Activated T-cell treated with anti-CD3 and anti-CD28 coated beads, Interleukin-2, amount 50 U/mL, for 24 hours (primary cell): ENCODE measurements at regions not wholly inside any gene's neighbourhood (a gene's known extent, or its start where the extent isn't known, plus 50 kb on each side); places are given as distances from the start of the nearest gene placed in this dataset.
A peak's percentile ranks its signal among the peaks of the same experiment; 100 is the strongest.

Experiments
- DNase-seq: peaks from one replicate; pipeline ENCODE4 v3.0.0-alpha.2; 2020
- H3K27ac Mint-ChIP-seq: 2 replicates; pipeline ENCODE4 v1.8.0; 2020; ENCODE audit warnings: mild to moderate bottlenecking, mixed read lengths
- H3K27me3 Mint-ChIP-seq: 2 replicates; pipeline ENCODE4 v1.8.0; 2020; ENCODE audit warnings: mixed read lengths
- H3K36me3 Mint-ChIP-seq: 2 replicates; pipeline ENCODE4 v1.8.0; 2020; ENCODE audit warnings: low read depth, mixed read lengths
- H3K4me1 Mint-ChIP-seq: 2 replicates; pipeline ENCODE4 v1.8.0; 2020; ENCODE audit warnings: low read depth, mixed read lengths
- H3K4me3 Mint-ChIP-seq: 2 replicates; pipeline ENCODE4 v1.8.0; 2020; ENCODE audit warnings: mild to moderate bottlenecking, moderate library complexity, mixed read lengths
- H3K9me3 Mint-ChIP-seq: 2 replicates; pipeline ENCODE4 v1.8.0; 2020; ENCODE audit warnings: mixed read lengths

- H3K4me1 Mint-ChIP-seq = no peaks in the 10 kb centered on the region
- H3K27me3 Mint-ChIP-seq = peaks cover 78% of the 10 kb centered on the region
- H3K36me3 Mint-ChIP-seq = no peaks in the 10 kb centered on the region
- H3K9me3 Mint-ChIP-seq = no peaks in the 10 kb centered on the region
- no peak overlapping the region for H3K27ac Mint-ChIP-seq
- H3K4me3 Mint-ChIP-seq = no peak overlapping the region
- DNase-seq = no peak
Observed at GRCh38 chr7:155360495-155361345, 63.0 kb downstream of the INSIG1 start.

GRCh38 chr7:155361346-155361680, 63.6 kb downstream of the INSIG1 start:
- Mint-ChIP-seq H3K4me1 (no peaks in the 10 kb centered on the region), H3K27me3 (peaks cover 75% of the 10 kb centered on the region), H3K4me3 (no peak overlapping the region), H3K36me3 (no peaks in the 10 kb centered on the region), H3K27ac (no peak overlapping the region), H3K9me3 (no peaks in the 10 kb centered on the region)
- DNase-seq = no peak

- Mint-ChIP-seq H3K4me3 (no peak overlapping the region), H3K27ac (no peak overlapping the region), H3K9me3 (no peaks in the 10 kb centered on the region), H3K4me1 (no peaks in the 10 kb centered on the region), H3K27me3 (peaks cover 72% of the 10 kb centered on the region), H3K36me3 (no peaks in the 10 kb centered on the region)
- no peak for DNase-seq
Observed at GRCh38 chr7:155361947-155362346, 64.3 kb downstream of the INSIG1 start.

- Mint-ChIP-seq H3K9me3 (no peaks in the 10 kb centered on the region), H3K27me3 (peaks cover 66% of the 10 kb centered on the region), H3K27ac (no peak overlapping the region), H3K4me3 (no peak overlapping the region), H3K4me1 (no peaks in the 10 kb centered on the region), H3K36me3 (no peaks in the 10 kb centered on the region)
- no peak for DNase-seq
Observed at GRCh38 chr7:155362380-155363145, 64.9 kb downstream of the INSIG1 start.

GRCh38 chr7:155363146-155363539, 65.5 kb downstream of the INSIG1 start:
- Mint-ChIP-seq H3K36me3 (no peaks in the 10 kb centered on the region), H3K9me3 (no peaks in the 10 kb centered on the region), H3K4me3 (no peak overlapping the region), H3K4me1 (no peaks in the 10 kb centered on the region), H3K27ac (no peak overlapping the region), H3K27me3 (peaks cover 61% of the 10 kb centered on the region)
- no peak for DNase-seq

GRCh38 chr7:155363852-155364600, 66.3 kb downstream of the INSIG1 start:
- peaks cover 66% of the 10 kb centered on the region for H3K27me3 Mint-ChIP-seq
- no peaks in the 10 kb centered on the region for H3K4me1 Mint-ChIP-seq
- no peak overlapping the region for H3K27ac Mint-ChIP-seq
- no peak for DNase-seq
- no peaks in the 10 kb centered on the region for H3K36me3 Mint-ChIP-seq
- H3K4me3 Mint-ChIP-seq = no peak overlapping the region
- peaks cover 2% of the 10 kb centered on the region for H3K9me3 Mint-ChIP-seq

GRCh38 chr7:155365146-155365874, 67.6 kb downstream of the INSIG1 start:
- Mint-ChIP-seq H3K36me3 (no peaks in the 10 kb centered on the region), H3K9me3 (peaks cover 2% of the 10 kb centered on the region), H3K27ac (no peak overlapping the region), H3K27me3 (peaks cover 64% of the 10 kb centered on the region), H3K4me1 (no peaks in the 10 kb centered on the region), H3K4me3 (no peak overlapping the region)
- no peak for DNase-seq

- Mint-ChIP-seq H3K27ac (no peak overlapping the region), H3K4me1 (peaks cover 12% of the 10 kb centered on the region), H3K4me3 (no peak overlapping the region), H3K36me3 (no peaks in the 10 kb centered on the region), H3K27me3 (peaks cover 65% of the 10 kb centered on the region), H3K9me3 (peaks cover 2% of the 10 kb centered on the region)
- no peak for DNase-seq
Observed at GRCh38 chr7:155368894-155369600, 71.4 kb downstream of the INSIG1 start.

GRCh38 chr7:155369766-155370165, 72.1 kb downstream of the INSIG1 start:
- H3K36me3 Mint-ChIP-seq = no peaks in the 10 kb centered on the region
- peaks cover 17% of the 10 kb centered on the region for H3K4me1 Mint-ChIP-seq
- H3K9me3 Mint-ChIP-seq = peaks cover 2% of the 10 kb centered on the region
- H3K4me3 Mint-ChIP-seq = no peak overlapping the region
- no peak for DNase-seq
- H3K27me3 Mint-ChIP-seq = peaks cover 65% of the 10 kb centered on the region
- no peak overlapping the region for H3K27ac Mint-ChIP-seq

- no peak overlapping the region for H3K27ac Mint-ChIP-seq
- no peak for DNase-seq
- no peaks in the 10 kb centered on the region for H3K36me3 Mint-ChIP-seq
- no peak overlapping the region for H3K4me3 Mint-ChIP-seq
- peaks cover 74% of the 10 kb centered on the region for H3K27me3 Mint-ChIP-seq
- peaks cover 2% of the 10 kb centered on the region for H3K9me3 Mint-ChIP-seq
- peaks cover 32% of the 10 kb centered on the region for H3K4me1 Mint-ChIP-seq
Observed at GRCh38 chr7:155371331-155371883, 73.7 kb downstream of the INSIG1 start.

- Mint-ChIP-seq H3K27me3 (peaks cover 82% of the 10 kb centered on the region), H3K4me3 (no peak overlapping the region), H3K27ac (no peak overlapping the region), H3K36me3 (no peaks in the 10 kb centered on the region), H3K9me3 (peaks cover 2% of the 10 kb centered on the region), H3K4me1 (peaks cover 32% of the 10 kb centered on the region)
- peak; percentile 52 for DNase-seq
Observed at GRCh38 chr7:155371884-155372781, 74.5 kb downstream of the INSIG1 start.

GRCh38 chr7:155372782-155373358, 75.2 kb downstream of the INSIG1 start:
- no peak for DNase-seq
- Mint-ChIP-seq H3K27ac (peak overlapping the region; percentile 57), H3K36me3 (no peaks in the 10 kb centered on the region), H3K27me3 (peaks cover 88% of the 10 kb centered on the region), H3K4me1 (peaks cover 34% of the 10 kb centered on the region), H3K4me3 (peak overlapping the region; percentile 61), H3K9me3 (peaks cover 2% of the 10 kb centered on the region)
